Kidney epithelial cell (primary cell): ENCODE measurements at regions not wholly inside any gene's neighbourhood (a gene's known extent, or its start where the extent isn't known, plus 50 kb on each side); places are given as distances from the start of the nearest gene placed in this dataset.

Experiments
- DNase-seq: peaks from one replicate; pipeline ENCODE4 v3.0.0-alpha.2; 2010; ENCODE audit warnings: low read depth
- H3K27me3 ChIP-seq: 2 replicates; pipeline ENCODE4 v1.6.0; 2011; ENCODE audit warnings: low read length; ENCODE audit not compliant: control insufficient read depth, insufficient read depth
- H3K36me3 ChIP-seq: 2 replicates; pipeline ENCODE4 v1.5.1; 2011; ENCODE audit warnings: low read length; ENCODE audit not compliant: control insufficient read depth, insufficient read depth
- H3K4me3 ChIP-seq: 2 replicates; pipeline ENCODE4 v1.5.1; 2011; ENCODE audit warnings: low read depth, mild to moderate bottlenecking, control low read depth, low read length
- CTCF ChIP-seq: IDR thresholded peaks from 2 replicates; pipeline ENCODE4 v1.5.1; 2011; ENCODE audit warnings: mild to moderate bottlenecking, moderate library complexity, low read length, control low read depth, inconsistent platforms; ENCODE audit not compliant: insufficient read depth, poor library complexity, severe bottlenecking

GRCh38 chr12:13627536-13627935 lies 353.9 kb downstream of the GRIN2B start:
- Histone ChIP-seq H3K27me3 (no peaks in the 10 kb centered on the region), H3K4me3 (no peak overlapping the region), H3K36me3 (no peaks in the 10 kb centered on the region)
- TF ChIP-seq CTCF: no peak
- DNase-seq: no peak

DNA sequence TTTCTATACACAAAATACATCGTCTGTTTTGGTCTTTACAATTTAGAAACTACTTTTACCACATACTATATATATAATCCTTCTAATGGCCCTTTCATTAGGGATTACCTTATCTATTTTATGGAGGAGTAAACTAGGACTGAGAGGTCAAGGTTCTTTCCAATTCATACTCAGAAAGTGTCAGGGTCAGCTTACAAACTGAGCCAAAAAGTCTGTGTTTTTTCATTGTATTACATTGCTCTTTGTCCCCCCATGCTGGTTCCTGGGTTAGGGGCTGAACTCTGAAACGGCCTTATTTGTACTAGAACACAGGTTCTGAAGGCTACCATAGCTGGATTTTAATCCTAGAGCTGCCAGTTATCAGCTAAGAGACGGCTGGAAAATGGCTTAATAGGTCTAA lies 368.1 kb downstream of the GRIN2B start:
- TF ChIP-seq CTCF: no peak
- H3K27me3 ChIP-seq: no peaks in the 10 kb centered on the region
- no peaks in the 10 kb centered on the region for H3K36me3 ChIP-seq

GRCh38 chr12:13609894-13610679 lies 371.3 kb downstream of the GRIN2B start:
- no peak for TF ChIP-seq CTCF
- H3K4me3 ChIP-seq: no peak overlapping the region
- DNase-seq: no peak
- H3K36me3 ChIP-seq: no peaks in the 10 kb centered on the region
- no peaks in the 10 kb centered on the region for H3K27me3 ChIP-seq

More for the DNA sequence above, 368.1 kb downstream of the GRIN2B start:
- DNase-seq: no peak
- no peak overlapping the region for H3K4me3 ChIP-seq

GRCh38 chr12:13606290-13606689 lies 375.1 kb downstream of the GRIN2B start:
- DNase-seq: no peak
- Histone ChIP-seq H3K27me3 (no peaks in the 10 kb centered on the region), H3K4me3 (no peak overlapping the region), H3K36me3 (no peaks in the 10 kb centered on the region)
- no peak for TF ChIP-seq CTCF

GRCh38 chr12:13603953-13604352 lies 377.4 kb downstream of the GRIN2B start:
- DNase-seq: no peak
- H3K36me3 ChIP-seq: no peaks in the 10 kb centered on the region
- TF ChIP-seq CTCF: no peak
- no peaks in the 10 kb centered on the region for H3K27me3 ChIP-seq
- no peak overlapping the region for H3K4me3 ChIP-seq

DNA sequence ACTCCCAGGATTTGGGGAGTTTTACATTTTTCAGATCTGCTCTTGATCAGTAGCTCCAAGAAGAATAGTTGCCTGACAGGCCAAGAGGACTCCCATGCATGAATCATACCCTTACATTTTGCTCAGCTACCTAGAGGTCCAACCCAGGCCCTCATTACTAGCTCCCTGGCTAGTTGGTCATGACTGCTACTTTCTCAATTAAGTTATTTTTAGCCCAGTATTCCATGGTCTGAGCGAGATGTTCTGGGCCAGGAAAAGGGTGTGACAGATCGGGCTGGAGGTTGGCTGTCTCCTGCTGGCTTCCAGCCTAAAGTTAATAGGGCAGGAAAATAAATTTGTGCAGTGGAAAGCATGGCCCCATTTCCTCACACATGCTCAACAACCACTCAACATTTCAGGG lies 379.2 kb downstream of the GRIN2B start:
- no peak for TF ChIP-seq CTCF
- no peaks in the 10 kb centered on the region for H3K27me3 ChIP-seq
- H3K36me3 ChIP-seq: no peaks in the 10 kb centered on the region
- H3K4me3 ChIP-seq: no peak overlapping the region
- DNase-seq: no peak
